DND-41 (cell line): ENCODE measurements at regions not wholly inside any gene's neighbourhood (a gene's known extent, or its start where the extent isn't known, plus 50 kb on each side); places are given as distances from the start of the nearest gene placed in this dataset.

Source experiments
- CTCF ChIP-seq: IDR thresholded peaks from 2 replicates; pipeline ENCODE4 v1.5.1; 2012; ENCODE audit warnings: borderline replicate concordance, low read length, moderate library complexity, mild to moderate bottlenecking; ENCODE audit not compliant: poor library complexity, severe bottlenecking; ENCODE audit errors: extremely low read depth
- EZH2 ChIP-seq: IDR thresholded peaks from 3 replicates; pipeline ENCODE4 v1.6.1; 2012; ENCODE audit warnings: borderline replicate concordance, low read depth, mild to moderate bottlenecking, moderate library complexity, low read length, inconsistent platforms; ENCODE audit not compliant: severe bottlenecking

- TF ChIP-seq CTCF (no peak), EZH2 (no peak)
Measured at GRCh38 chr1:219697682-219698081, 84.8 kb upstream of the ZC3H11B start.
